ENCODE measurements at regions not wholly inside any gene's neighbourhood (a gene's known extent, or its start where the extent isn't known, plus 50 kb on each side); places are given as distances from the start of the nearest gene placed in this dataset.

DNA sequence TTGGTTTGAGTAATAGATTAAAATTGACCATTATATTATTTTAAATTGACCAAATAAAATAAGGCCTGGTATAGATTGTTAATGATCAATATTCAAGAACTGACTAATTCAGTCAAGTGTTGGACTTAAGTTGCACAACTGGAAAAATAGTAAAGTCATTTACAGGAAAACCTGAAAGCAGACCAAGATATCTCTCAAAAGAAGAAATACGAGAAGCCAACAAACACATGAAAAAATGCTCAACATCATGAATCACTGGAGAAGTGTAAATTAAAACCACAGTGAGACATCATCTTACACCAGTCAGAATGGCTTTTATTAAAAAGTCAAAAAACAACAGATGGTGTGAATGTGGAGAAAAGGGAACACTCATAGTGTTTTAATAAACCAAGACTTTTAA, 80.4 kb upstream of the MALRD1 start:
- H3K27ac ChIP-seq, result no peak overlapping the region
- no peak for TF ChIP-seq ZFX (IDR thresholded peaks at IDR 0.05)
- TF ChIP-seq, protein P1, sequence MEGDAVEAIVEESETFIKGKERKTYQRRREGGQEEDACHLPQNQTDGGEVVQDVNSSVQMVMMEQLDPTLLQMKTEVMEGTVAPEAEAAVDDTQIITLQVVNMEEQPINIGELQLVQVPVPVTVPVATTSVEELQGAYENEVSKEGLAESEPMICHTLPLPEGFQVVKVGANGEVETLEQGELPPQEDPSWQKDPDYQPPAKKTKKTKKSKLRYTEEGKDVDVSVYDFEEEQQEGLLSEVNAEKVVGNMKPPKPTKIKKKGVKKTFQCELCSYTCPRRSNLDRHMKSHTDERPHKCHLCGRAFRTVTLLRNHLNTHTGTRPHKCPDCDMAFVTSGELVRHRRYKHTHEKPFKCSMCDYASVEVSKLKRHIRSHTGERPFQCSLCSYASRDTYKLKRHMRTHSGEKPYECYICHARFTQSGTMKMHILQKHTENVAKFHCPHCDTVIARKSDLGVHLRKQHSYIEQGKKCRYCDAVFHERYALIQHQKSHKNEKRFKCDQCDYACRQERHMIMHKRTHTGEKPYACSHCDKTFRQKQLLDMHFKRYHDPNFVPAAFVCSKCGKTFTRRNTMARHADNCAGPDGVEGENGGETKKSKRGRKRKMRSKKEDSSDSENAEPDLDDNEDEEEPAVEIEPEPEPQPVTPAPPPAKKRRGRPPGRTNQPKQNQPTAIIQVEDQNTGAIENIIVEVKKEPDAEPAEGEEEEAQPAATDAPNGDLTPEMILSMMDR (conservative IDR thresholded peaks at IDR 0.05), result no peak

DNA sequence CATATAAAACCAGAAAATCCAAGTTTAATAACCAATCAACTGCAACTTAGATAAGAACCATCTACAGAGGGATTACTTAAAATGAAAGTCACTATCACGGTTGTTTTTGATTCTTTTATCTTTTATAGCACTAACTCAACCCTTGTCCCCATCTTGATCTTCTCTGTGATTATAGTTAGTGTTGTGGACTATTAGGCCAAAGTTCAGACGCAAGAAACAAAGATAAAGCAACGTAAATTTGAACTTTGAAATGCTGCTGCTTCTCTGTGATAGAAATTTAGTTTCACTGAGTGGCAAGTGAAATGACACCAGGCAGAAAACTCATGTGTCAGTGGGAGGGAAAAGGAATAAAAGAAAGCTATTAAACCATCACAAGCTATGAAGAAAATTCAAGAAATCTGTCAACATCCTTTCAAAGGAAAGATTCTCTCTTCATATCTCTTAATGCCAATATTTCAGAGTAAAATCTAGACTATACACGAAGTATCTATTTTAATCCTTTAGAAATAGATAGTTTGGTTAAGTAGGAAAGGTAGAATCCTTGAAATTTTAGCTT, 71.8 kb upstream of the MALRD1 start:
- TF ChIP-seq, protein P1 (conservative IDR thresholded peaks at IDR 0.05), result no peak
- TF ChIP-seq ZFX (IDR thresholded peaks at IDR 0.05), result no peak

DNA sequence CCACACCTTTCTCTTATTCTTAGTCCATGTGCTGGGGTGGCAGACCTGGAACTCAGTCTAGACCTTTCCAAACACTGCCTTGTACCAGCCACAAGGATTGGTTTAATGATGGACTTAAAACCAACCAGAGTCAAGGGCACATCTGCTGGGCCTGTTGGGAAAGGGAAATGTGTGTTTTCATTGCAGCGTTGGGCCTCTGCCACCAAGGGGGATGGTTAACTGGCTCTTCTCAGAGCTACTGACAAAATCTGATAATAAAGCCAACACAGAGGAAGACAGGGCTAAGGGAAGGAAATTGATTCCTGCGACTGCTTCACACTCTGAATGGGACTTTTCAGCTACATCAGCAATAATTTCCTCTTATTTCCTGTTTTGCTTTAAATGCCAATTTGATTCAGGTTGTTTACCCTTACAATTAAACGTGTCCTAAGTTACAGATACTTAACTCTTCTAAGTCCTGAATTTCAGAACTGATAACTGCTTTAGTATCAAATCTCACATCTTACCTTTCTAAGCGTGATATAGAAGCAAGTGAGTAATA, 68.4 kb upstream of the MALRD1 start:
- TF ChIP-seq, protein P1 (conservative IDR thresholded peaks at IDR 0.05), result no peak
- TF ChIP-seq ZFX (IDR thresholded peaks at IDR 0.05), result no peak
- no peak overlapping the region for H3K27ac ChIP-seq

More for the DNA sequence above, 71.8 kb upstream of the MALRD1 start:
- no peak overlapping the region for H3K27ac ChIP-seq

DNA sequence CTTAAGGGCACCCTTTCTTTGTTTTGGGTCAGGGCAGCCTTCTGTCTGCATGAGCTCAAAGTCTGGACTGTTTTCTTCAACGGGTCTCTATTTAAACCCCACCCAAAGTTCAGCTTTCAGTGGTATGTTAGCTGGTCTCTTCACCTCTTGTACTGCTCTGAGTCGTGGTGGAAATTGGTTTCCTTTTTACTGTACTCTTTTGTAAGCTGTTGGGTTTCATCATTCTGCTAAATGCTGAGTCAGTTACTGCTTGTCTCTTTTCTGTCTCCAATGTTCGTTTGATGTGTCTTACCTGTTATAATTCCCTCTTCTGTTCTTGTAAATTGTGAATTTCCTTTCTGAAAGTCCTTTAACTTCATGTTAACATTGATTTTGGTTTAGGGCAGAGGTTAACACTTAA, 64.1 kb upstream of the MALRD1 start:
- no peak for TF ChIP-seq ZFX (IDR thresholded peaks at IDR 0.05)
- TF ChIP-seq, protein P1 (conservative IDR thresholded peaks at IDR 0.05), result no peak

DNA sequence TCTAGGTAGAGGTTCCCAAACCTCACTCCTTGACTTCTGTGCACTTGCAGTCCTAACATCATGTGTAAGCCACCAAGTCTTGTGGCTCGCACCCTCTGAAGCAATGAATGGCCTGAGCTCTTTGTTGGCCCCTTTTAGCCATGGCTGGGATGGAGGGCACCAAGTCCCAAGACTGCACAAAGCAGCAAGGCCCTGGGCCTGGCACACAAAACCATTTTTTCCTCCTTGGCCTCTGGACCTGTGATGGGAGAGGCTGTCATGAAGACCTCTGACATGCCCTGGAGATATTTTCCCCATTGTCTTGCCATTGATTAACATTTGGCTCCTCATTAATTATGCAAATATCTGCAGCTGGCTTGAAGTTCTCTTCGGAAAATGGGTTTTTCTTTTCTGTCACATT, 60.3 kb upstream of the MALRD1 start:
- TF ChIP-seq ZFX (IDR thresholded peaks at IDR 0.05), result no peak
- TF ChIP-seq, protein P1 (conservative IDR thresholded peaks at IDR 0.05), result no peak
- H3K27ac ChIP-seq, result no peak overlapping the region

More for the DNA sequence above, 64.1 kb upstream of the MALRD1 start:
- no peak overlapping the region for H3K27ac ChIP-seq
